ENCODE measurements at regions not wholly inside any gene's neighbourhood (a gene's known extent, or its start where the extent isn't known, plus 50 kb on each side); places are given as distances from the start of the nearest gene placed in this dataset.

GRCh38 chr9:129313331-129313955 lies 135.4 kb upstream of the IER5L start:
- Histone ChIP-seq H3K9ac (ENCODE audit: low read depth in 1 of 2, low read length in 2 of 2) (no peak overlapping the region), H3K9me3 (ENCODE audit: control insufficient read depth in 2 of 2, low read length in 2 of 2) (no peaks in the 10 kb centered on the region), H3K4me1 (ENCODE audit: control insufficient read depth in 2 of 2, insufficient read depth in 2 of 2, low read length in 2 of 2) (peaks cover 0 to 2% of the 10 kb centered on the region in 2 donors), H3K36me3 (ENCODE audit: control insufficient read depth in 2 of 2, insufficient read depth in 2 of 2, low read length in 2 of 2) (no peaks in the 10 kb centered on the region), H3K27ac (ENCODE audit: low read depth in 2 of 2, low read length in 2 of 2) (no peak overlapping the region), H3K4me3 (ENCODE audit: low read length in 2 of 2) (no peak overlapping the region), H3K27me3 (ENCODE audit: control insufficient read depth in 2 of 2, insufficient read depth in 2 of 2, low read length in 2 of 2) (no peaks in the 10 kb centered on the region)

DNA sequence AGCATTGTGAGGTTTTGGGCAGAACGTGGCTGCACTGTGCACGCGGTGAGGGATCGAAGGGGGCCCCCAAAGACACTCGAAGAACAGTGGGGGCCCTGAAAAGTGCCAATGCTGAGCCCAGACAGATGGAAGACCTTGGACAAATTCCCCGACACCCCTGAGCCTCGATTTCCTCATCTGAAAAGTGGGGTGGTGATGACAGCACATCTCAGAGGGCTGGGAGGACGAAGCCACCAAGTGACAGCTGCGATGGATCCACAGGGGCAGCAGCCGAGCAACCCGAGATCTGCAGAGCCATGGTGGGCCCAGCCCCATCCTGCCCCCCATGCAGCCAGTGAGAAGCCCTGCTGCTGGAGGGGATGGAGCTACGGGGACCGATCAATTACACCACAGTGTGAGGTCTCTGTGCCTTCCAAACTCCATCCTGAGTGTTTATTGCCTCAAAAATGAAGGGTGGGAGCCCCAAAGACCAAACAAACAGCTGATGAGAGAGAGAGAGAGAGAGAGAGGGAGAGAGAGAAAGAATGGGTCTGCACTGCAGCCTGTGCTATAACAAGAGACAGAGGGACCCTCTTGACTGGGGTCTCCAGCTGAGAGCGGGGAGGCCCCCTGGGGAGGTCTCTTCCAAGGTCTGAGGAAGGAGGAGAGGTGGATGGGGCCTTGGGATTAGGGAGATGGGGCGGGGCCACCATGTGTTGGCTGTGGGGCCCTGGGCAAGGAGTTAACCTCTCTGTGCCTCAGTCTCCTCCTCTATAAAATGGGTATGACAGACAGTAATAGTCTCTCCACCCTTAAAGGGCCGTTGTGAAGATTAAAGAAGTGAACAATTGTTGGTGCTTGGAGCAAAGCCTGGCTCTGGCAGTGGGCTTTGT lies 134.4 kb upstream of the IER5L start:
- Histone ChIP-seq H3K9me3 (ENCODE audit: control insufficient read depth in 2 of 2, low read length in 2 of 2) (no peaks in the 10 kb centered on the region), H3K9ac (ENCODE audit: low read depth in 1 of 2, low read length in 2 of 2) (no peak overlapping the region), H3K4me1 (ENCODE audit: control insufficient read depth in 2 of 2, insufficient read depth in 2 of 2, low read length in 2 of 2) (peaks cover 0 to 2% of the 10 kb centered on the region in 2 donors), H3K27me3 (ENCODE audit: control insufficient read depth in 2 of 2, insufficient read depth in 2 of 2, low read length in 2 of 2) (no peaks in the 10 kb centered on the region), H3K4me3 (ENCODE audit: low read length in 2 of 2) (no peak overlapping the region), H3K36me3 (ENCODE audit: control insufficient read depth in 2 of 2, insufficient read depth in 2 of 2, low read length in 2 of 2) (no peaks in the 10 kb centered on the region), H3K27ac (ENCODE audit: low read depth in 2 of 2, low read length in 2 of 2) (no peak overlapping the region)

DNA sequence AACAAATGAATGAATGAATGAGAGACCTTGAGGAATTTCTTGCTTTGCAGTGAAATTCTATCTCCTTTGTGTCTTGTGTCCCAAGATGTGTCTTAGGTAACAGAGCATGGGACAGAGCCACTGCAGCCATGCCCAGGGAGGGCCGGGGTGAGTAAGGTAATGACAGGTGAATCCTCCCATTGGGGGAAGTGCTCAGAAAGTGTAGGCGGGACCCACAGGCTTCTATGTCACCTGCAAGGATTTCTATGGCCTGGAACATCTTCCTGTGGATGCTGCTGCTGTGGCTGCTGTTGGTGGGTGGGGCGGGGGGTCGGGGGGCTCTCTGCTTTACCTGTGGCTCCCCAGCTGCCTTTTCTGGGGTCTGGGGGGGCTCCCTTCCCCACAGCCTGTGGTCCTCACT lies 133.6 kb upstream of the IER5L start:
- H3K4me3 ChIP-seq (ENCODE audit: low read length in 2 of 2): no peak overlapping the region
- no peaks in the 10 kb centered on the region for H3K36me3 ChIP-seq (ENCODE audit: control insufficient read depth in 2 of 2, insufficient read depth in 2 of 2, low read length in 2 of 2)
- no peaks in the 10 kb centered on the region for H3K9me3 ChIP-seq (ENCODE audit: control insufficient read depth in 2 of 2, low read length in 2 of 2)
- peaks cover 0 to 2% of the 10 kb centered on the region in 2 donors for H3K4me1 ChIP-seq (ENCODE audit: control insufficient read depth in 2 of 2, insufficient read depth in 2 of 2, low read length in 2 of 2)
- no peak overlapping the region for H3K27ac ChIP-seq (ENCODE audit: low read depth in 2 of 2, low read length in 2 of 2)
- no peak overlapping the region for H3K9ac ChIP-seq (ENCODE audit: low read depth in 1 of 2, low read length in 2 of 2)
- no peaks in the 10 kb centered on the region for H3K27me3 ChIP-seq (ENCODE audit: control insufficient read depth in 2 of 2, insufficient read depth in 2 of 2, low read length in 2 of 2)

DNA sequence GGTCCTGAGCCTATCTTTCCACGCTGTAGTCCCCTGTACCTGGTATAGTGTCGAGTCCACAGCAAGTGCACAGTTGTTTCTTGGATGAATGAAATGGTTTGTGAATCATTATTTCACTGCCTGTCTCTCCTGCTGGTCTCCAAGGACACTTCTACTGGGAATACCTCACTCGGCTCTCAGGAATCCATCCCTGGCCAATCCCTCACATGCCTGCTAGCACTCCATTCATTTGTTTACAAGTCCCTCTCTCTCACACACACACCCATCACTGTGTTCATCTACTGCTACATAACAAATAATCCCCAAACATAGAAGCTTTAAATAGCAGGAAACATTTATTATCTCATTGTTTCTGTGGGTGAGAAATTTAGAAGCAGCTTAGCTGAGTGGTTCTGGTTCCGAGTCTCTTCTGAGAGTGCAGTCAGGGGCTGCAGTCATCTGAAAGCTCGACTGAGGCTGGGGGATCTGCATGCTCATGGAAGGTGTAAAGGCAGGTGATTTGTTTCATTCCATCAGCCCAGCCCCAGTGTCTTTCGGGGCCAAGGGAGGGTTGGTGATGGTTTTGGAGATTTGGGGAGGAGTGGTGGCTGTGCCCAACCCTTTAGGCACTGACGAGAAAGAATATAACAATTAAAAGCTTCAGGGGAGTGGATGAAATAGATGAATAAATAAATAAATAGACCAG lies 132.7 kb upstream of the IER5L start:
- no peaks in the 10 kb centered on the region for H3K27me3 ChIP-seq (ENCODE audit: control insufficient read depth in 2 of 2, insufficient read depth in 2 of 2, low read length in 2 of 2)
- no peak overlapping the region for H3K4me3 ChIP-seq (ENCODE audit: low read length in 2 of 2)
- H3K36me3 ChIP-seq (ENCODE audit: control insufficient read depth in 2 of 2, insufficient read depth in 2 of 2, low read length in 2 of 2): no peaks in the 10 kb centered on the region
- H3K27ac ChIP-seq (ENCODE audit: low read depth in 2 of 2, low read length in 2 of 2): no peak overlapping the region
- no peaks in the 10 kb centered on the region for H3K9me3 ChIP-seq (ENCODE audit: control insufficient read depth in 2 of 2, low read length in 2 of 2)
- H3K4me1 ChIP-seq (ENCODE audit: control insufficient read depth in 2 of 2, insufficient read depth in 2 of 2, low read length in 2 of 2): peaks cover 0 to 2% of the 10 kb centered on the region in 2 donors
- H3K9ac ChIP-seq (ENCODE audit: low read depth in 1 of 2, low read length in 2 of 2): no peak overlapping the region

- Histone ChIP-seq H3K4me1 (ENCODE audit: control insufficient read depth in 2 of 2, insufficient read depth in 2 of 2, low read length in 2 of 2) (no peaks in the 10 kb centered on the region), H3K36me3 (ENCODE audit: control insufficient read depth in 2 of 2, insufficient read depth in 2 of 2, low read length in 2 of 2) (no peaks in the 10 kb centered on the region), H3K9me3 (ENCODE audit: control insufficient read depth in 2 of 2, low read length in 2 of 2) (no peaks in the 10 kb centered on the region), H3K4me3 (ENCODE audit: low read length in 2 of 2) (no peak overlapping the region), H3K27ac (ENCODE audit: low read depth in 2 of 2, low read length in 2 of 2) (no peak overlapping the region), H3K9ac (ENCODE audit: low read depth in 1 of 2, low read length in 2 of 2) (no peak overlapping the region), H3K27me3 (ENCODE audit: control insufficient read depth in 2 of 2, insufficient read depth in 2 of 2, low read length in 2 of 2) (no peaks in the 10 kb centered on the region)
These were observed 131.8 kb upstream of the IER5L start for GRCh38 chr9:129309906-129310305.

DNA sequence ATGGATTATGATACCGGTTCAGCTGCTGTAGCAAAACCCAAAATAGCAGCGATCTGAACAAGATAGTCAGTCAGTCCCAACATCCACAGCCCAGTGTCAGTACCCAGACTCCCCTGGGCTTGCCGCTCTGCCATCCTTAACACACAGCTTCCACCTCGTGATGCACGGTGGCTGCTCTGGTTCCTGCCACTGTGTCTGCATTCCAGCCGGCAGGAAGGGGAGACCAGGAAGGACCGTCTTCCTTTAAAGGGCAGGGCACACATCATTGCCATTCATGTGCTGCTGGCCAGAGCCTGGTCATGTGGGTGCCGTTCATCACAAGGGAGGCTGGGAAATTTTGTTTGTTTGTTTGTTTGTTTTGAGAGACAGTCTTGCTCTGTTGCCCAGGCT lies 131.0 kb upstream of the IER5L start:
- no peaks in the 10 kb centered on the region for H3K4me1 ChIP-seq (ENCODE audit: control insufficient read depth in 2 of 2, insufficient read depth in 2 of 2, low read length in 2 of 2)
- no peaks in the 10 kb centered on the region for H3K9me3 ChIP-seq (ENCODE audit: control insufficient read depth in 2 of 2, low read length in 2 of 2)
- no peak overlapping the region for H3K4me3 ChIP-seq (ENCODE audit: low read length in 2 of 2)
- H3K27me3 ChIP-seq (ENCODE audit: control insufficient read depth in 2 of 2, insufficient read depth in 2 of 2, low read length in 2 of 2): no peaks in the 10 kb centered on the region
- no peak overlapping the region for H3K27ac ChIP-seq (ENCODE audit: low read depth in 2 of 2, low read length in 2 of 2)
- H3K36me3 ChIP-seq (ENCODE audit: control insufficient read depth in 2 of 2, insufficient read depth in 2 of 2, low read length in 2 of 2): no peaks in the 10 kb centered on the region
- no peak overlapping the region for H3K9ac ChIP-seq (ENCODE audit: low read depth in 1 of 2, low read length in 2 of 2)

DNA sequence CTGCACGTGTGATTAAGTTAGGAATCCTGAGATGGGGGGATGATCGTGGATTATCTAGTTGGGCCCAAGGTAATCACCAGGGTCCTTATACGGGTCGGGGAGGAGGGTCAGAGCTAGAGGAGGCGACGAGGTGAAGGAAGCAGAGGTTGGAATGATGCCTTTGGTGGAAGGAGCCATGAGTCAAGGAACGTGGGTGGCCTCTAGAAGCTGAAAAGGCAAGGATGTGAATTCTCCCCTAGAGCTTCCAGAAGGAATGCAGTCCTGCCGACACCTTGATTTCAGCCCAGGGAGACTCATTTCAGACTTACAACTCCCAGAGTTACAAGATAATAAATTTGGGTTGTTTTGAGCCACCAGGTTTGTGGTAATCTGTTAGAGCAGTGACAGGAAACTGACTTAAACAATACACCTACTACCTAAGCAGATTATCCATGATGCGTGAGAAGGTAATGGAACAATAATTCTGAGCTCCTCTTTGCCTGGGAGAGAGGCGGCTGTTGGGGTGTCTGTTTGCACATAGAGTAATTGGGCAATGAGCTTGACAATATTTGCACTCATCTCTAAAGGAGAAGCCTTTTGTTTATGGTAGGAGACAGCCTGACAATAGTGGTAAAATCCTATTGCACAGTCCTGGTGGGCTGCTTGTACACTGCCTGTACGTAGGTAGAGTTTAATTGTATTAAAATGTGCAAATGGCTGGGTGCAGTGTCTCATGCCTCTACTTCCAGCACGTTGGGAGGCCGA lies 129.3 kb upstream of the IER5L start:
- Histone ChIP-seq H3K9ac (ENCODE audit: low read depth in 1 of 2, low read length in 2 of 2) (no peak overlapping the region), H3K4me1 (ENCODE audit: control insufficient read depth in 2 of 2, insufficient read depth in 2 of 2, low read length in 2 of 2) (no peaks in the 10 kb centered on the region), H3K9me3 (ENCODE audit: control insufficient read depth in 2 of 2, low read length in 2 of 2) (no peaks in the 10 kb centered on the region), H3K4me3 (ENCODE audit: low read length in 2 of 2) (no peak overlapping the region), H3K27ac (ENCODE audit: low read depth in 2 of 2, low read length in 2 of 2) (no peak overlapping the region), H3K27me3 (ENCODE audit: control insufficient read depth in 2 of 2, insufficient read depth in 2 of 2, low read length in 2 of 2) (no peaks in the 10 kb centered on the region), H3K36me3 (ENCODE audit: control insufficient read depth in 2 of 2, insufficient read depth in 2 of 2, low read length in 2 of 2) (no peaks in the 10 kb centered on the region)

- H3K27me3 ChIP-seq (ENCODE audit: control insufficient read depth in 2 of 2, insufficient read depth in 2 of 2, low read length in 2 of 2): no peaks in the 10 kb centered on the region
- H3K4me1 ChIP-seq (ENCODE audit: control insufficient read depth in 2 of 2, insufficient read depth in 2 of 2, low read length in 2 of 2): no peaks in the 10 kb centered on the region
- H3K9me3 ChIP-seq (ENCODE audit: control insufficient read depth in 2 of 2, low read length in 2 of 2): peaks cover 0 to 2% of the 10 kb centered on the region in 2 donors
- H3K27ac ChIP-seq (ENCODE audit: low read depth in 2 of 2, low read length in 2 of 2): no peak overlapping the region
- no peak overlapping the region for H3K4me3 ChIP-seq (ENCODE audit: low read length in 2 of 2)
- H3K9ac ChIP-seq (ENCODE audit: low read depth in 1 of 2, low read length in 2 of 2): no peak overlapping the region
- no peaks in the 10 kb centered on the region for H3K36me3 ChIP-seq (ENCODE audit: control insufficient read depth in 2 of 2, insufficient read depth in 2 of 2, low read length in 2 of 2)
These were observed 128.4 kb upstream of the IER5L start for GRCh38 chr9:129306318-129306973.

- H3K36me3 ChIP-seq (ENCODE audit: control insufficient read depth in 2 of 2, insufficient read depth in 2 of 2, low read length in 2 of 2): no peaks in the 10 kb centered on the region
- H3K4me3 ChIP-seq (ENCODE audit: low read length in 2 of 2): no peak overlapping the region
- H3K9me3 ChIP-seq (ENCODE audit: control insufficient read depth in 2 of 2, low read length in 2 of 2): peaks cover 0 to 2% of the 10 kb centered on the region in 2 donors
- no peak overlapping the region for H3K9ac ChIP-seq (ENCODE audit: low read depth in 1 of 2, low read length in 2 of 2)
- no peaks in the 10 kb centered on the region for H3K4me1 ChIP-seq (ENCODE audit: control insufficient read depth in 2 of 2, insufficient read depth in 2 of 2, low read length in 2 of 2)
- no peak overlapping the region for H3K27ac ChIP-seq (ENCODE audit: low read depth in 2 of 2, low read length in 2 of 2)
- no peaks in the 10 kb centered on the region for H3K27me3 ChIP-seq (ENCODE audit: control insufficient read depth in 2 of 2, insufficient read depth in 2 of 2, low read length in 2 of 2)
These were observed 127.2 kb upstream of the IER5L start for GRCh38 chr9:129305246-129305645.
